Neural progenitor cell (in vitro differentiated cells): ENCODE measurements at regions not wholly inside any gene's neighbourhood (a gene's known extent, or its start where the extent isn't known, plus 50 kb on each side); places are given as distances from the start of the nearest gene placed in this dataset.

Source experiments
- DNase-seq: peaks from one replicate; pipeline ENCODE4 v3.0.0-alpha.2; 2016; ENCODE audit warnings: low spot score
- H2AFZ ChIP-seq: fragments of 200-600 bp; sonication (generic); replicated peaks from 2 replicates; pipeline ENCODE4 v1.6.1; 2016; ENCODE audit warnings: antibody characterized with exemption
- H3F3A ChIP-seq: fragments of 200-600 bp; sonication (generic); 2 replicates; pipeline ENCODE4 v1.6.1; 2016; ENCODE audit warnings: antibody characterized with exemption, low read depth
- H3K27ac ChIP-seq: fragments of 200-600 bp; sonication (generic); 2 replicates; pipeline ENCODE4 v1.5.1; 2016; ENCODE audit warnings: mild to moderate bottlenecking
- H3K27me3 ChIP-seq: fragments of 200-600 bp; sonication (generic); 2 replicates; pipeline ENCODE4 v1.6.1; 2016; ENCODE audit warnings: mild to moderate bottlenecking, moderate library complexity
- H3K36me3 ChIP-seq: fragments of 200-600 bp; sonication (generic); 2 replicates; pipeline ENCODE4 v1.5.1; 2016
- H3K4me1 ChIP-seq: fragments of 200-600 bp; sonication (generic); 2 replicates; pipeline ENCODE4 v1.6.1; 2016; ENCODE audit warnings: mixed run types
- H3K4me2 ChIP-seq: fragments of 200-600 bp; sonication (generic); 2 replicates; pipeline ENCODE4 v1.6.1; 2016
- H3K4me3 ChIP-seq: fragments of 200-600 bp; sonication (generic); 2 replicates; pipeline ENCODE4 v1.5.1; 2016
- H3K79me2 ChIP-seq: fragments of 200-600 bp; sonication (generic); 2 replicates; pipeline ENCODE4 v1.6.1; 2016; ENCODE audit warnings: low read depth
- H3K9ac ChIP-seq: fragments of 200-600 bp; sonication (generic); 2 replicates; pipeline ENCODE4 v1.6.1; 2016
- H3K9me3 ChIP-seq: fragments of 200-600 bp; sonication (generic); 2 replicates; pipeline ENCODE4 v1.5.1; 2016; ENCODE audit warnings: low read depth
- H4K20me1 ChIP-seq: fragments of 200-600 bp; sonication (generic); 2 replicates; pipeline ENCODE4 v1.6.1; 2016; ENCODE audit warnings: low read depth
- H3K27ac Mint-ChIP-seq: 3 replicates; pipeline ENCODE4 v1.8.0; 2021; ENCODE audit warnings: mixed read lengths
- H3K27me3 Mint-ChIP-seq: 2 replicates; pipeline ENCODE4 v1.8.0; 2022; ENCODE audit warnings: low read depth, mild to moderate bottlenecking, inconsistent platforms, moderate library complexity, mixed read lengths; ENCODE audit not compliant: insufficient read depth
- H3K36me3 Mint-ChIP-seq: 3 replicates; pipeline ENCODE4 v1.8.0; 2021; ENCODE audit warnings: mixed read lengths
- H3K4me1 Mint-ChIP-seq: 3 replicates; pipeline ENCODE4 v1.8.0; 2021; ENCODE audit warnings: mixed read lengths
- H3K4me3 Mint-ChIP-seq: 3 replicates; pipeline ENCODE4 v1.8.0; 2021; ENCODE audit warnings: mild to moderate bottlenecking, moderate library complexity, mixed read lengths
- H3K9me3 Mint-ChIP-seq: 3 replicates; pipeline ENCODE4 v1.8.0; 2020; ENCODE audit warnings: mixed read lengths
- CTCF ChIP-seq: fragments of 200-600 bp; sonication (generic); IDR thresholded peaks from 2 replicates; pipeline ENCODE4 v1.5.1; 2017; ENCODE audit warnings: antibody characterized with exemption, mild to moderate bottlenecking
- EZH2 ChIP-seq: fragments of 200-600 bp; sonication (generic); IDR thresholded peaks from 2 replicates; pipeline ENCODE4 v1.6.1; 2017; ENCODE audit warnings: antibody characterized with exemption, mild to moderate bottlenecking, moderate library complexity
- EZH2phosphoT487 ChIP-seq: fragments of 200-600 bp; sonication (generic); IDR thresholded peaks from 2 replicates; pipeline ENCODE4 v1.6.1; 2017; ENCODE audit warnings: antibody characterized with exemption

GRCh38 chr3:22419261-22419660 lies 668.3 kb upstream of the ZNF385D start:
- Histone ChIP-seq H3K9ac (no peak overlapping the region), H2AFZ (no peak overlapping the region), H4K20me1 (no peaks in the 10 kb centered on the region), H3K4me1 (no peaks in the 10 kb centered on the region), H3K4me3 (no peak overlapping the region), H3F3A (no peaks in the 10 kb centered on the region), H3K9me3 (no peaks in the 10 kb centered on the region), H3K27me3 (no peaks in the 10 kb centered on the region), H3K79me2 (no peaks in the 10 kb centered on the region), H3K27ac (no peak overlapping the region), H3K36me3 (no peaks in the 10 kb centered on the region), H3K4me2 (no peak overlapping the region)
- H3K4me1 Mint-ChIP-seq: no peaks in the 10 kb centered on the region
- no peak for DNase-seq
- no peak for TF ChIP-seq EZH2
- TF ChIP-seq CTCF: no peak
- TF ChIP-seq EZH2phosphoT487: no peak
- peaks cover 2% of the 10 kb centered on the region for H3K9me3 Mint-ChIP-seq
- peaks cover 3% of the 10 kb centered on the region for H3K27me3 Mint-ChIP-seq
- no peak overlapping the region for H3K27ac Mint-ChIP-seq
- no peaks in the 10 kb centered on the region for H3K36me3 Mint-ChIP-seq
- no peak overlapping the region for H3K4me3 Mint-ChIP-seq

- no peak overlapping the region for H3K4me2 ChIP-seq
- H3K27ac ChIP-seq: no peak overlapping the region
- no peaks in the 10 kb centered on the region for H3K79me2 ChIP-seq
- no peaks in the 10 kb centered on the region for H3F3A ChIP-seq
- TF ChIP-seq EZH2phosphoT487: no peak
- TF ChIP-seq CTCF: no peak
- no peak for TF ChIP-seq EZH2
- H3K36me3 ChIP-seq: no peaks in the 10 kb centered on the region
- Mint-ChIP-seq H3K27ac (no peak overlapping the region), H3K4me1 (no peaks in the 10 kb centered on the region), H3K36me3 (no peaks in the 10 kb centered on the region), H3K27me3 (peaks cover 2% of the 10 kb centered on the region), H3K4me3 (no peak overlapping the region), H3K9me3 (peaks cover 2% of the 10 kb centered on the region)
- no peaks in the 10 kb centered on the region for H4K20me1 ChIP-seq
- no peak for DNase-seq
- no peaks in the 10 kb centered on the region for H3K27me3 ChIP-seq
- no peak overlapping the region for H3K4me3 ChIP-seq
- H3K9me3 ChIP-seq: no peaks in the 10 kb centered on the region
- H3K9ac ChIP-seq: no peak overlapping the region
- no peak overlapping the region for H2AFZ ChIP-seq
- H3K4me1 ChIP-seq: no peaks in the 10 kb centered on the region
Measured at GRCh38 chr3:22421589-22421988, 670.6 kb upstream of the ZNF385D start.

GRCh38 chr3:22431334-22431733 lies 680.3 kb upstream of the ZNF385D start:
- H3K27ac Mint-ChIP-seq: no peak overlapping the region
- no peak overlapping the region for H3K4me3 ChIP-seq
- H3K27ac ChIP-seq: no peak overlapping the region
- no peaks in the 10 kb centered on the region for H4K20me1 ChIP-seq
- no peaks in the 10 kb centered on the region for H3K36me3 Mint-ChIP-seq
- no peak overlapping the region for H2AFZ ChIP-seq
- no peak overlapping the region for H3K4me3 Mint-ChIP-seq
- DNase-seq: no peak
- H3K27me3 Mint-ChIP-seq: no peaks in the 10 kb centered on the region
- H3K9me3 ChIP-seq: no peaks in the 10 kb centered on the region
- no peaks in the 10 kb centered on the region for H3K9me3 Mint-ChIP-seq
- H3F3A ChIP-seq: no peaks in the 10 kb centered on the region
- H3K4me2 ChIP-seq: no peak overlapping the region
- no peaks in the 10 kb centered on the region for H3K27me3 ChIP-seq
- no peak overlapping the region for H3K9ac ChIP-seq
- TF ChIP-seq EZH2phosphoT487 (no peak), CTCF (no peak), EZH2 (no peak)
- no peaks in the 10 kb centered on the region for H3K36me3 ChIP-seq
- no peaks in the 10 kb centered on the region for H3K79me2 ChIP-seq
- no peaks in the 10 kb centered on the region for H3K4me1 ChIP-seq
- H3K4me1 Mint-ChIP-seq: no peaks in the 10 kb centered on the region

GRCh38 chr3:22439626-22440025 lies 688.6 kb upstream of the ZNF385D start:
- Histone ChIP-seq H3K9me3 (no peaks in the 10 kb centered on the region), H3F3A (no peaks in the 10 kb centered on the region), H3K36me3 (no peaks in the 10 kb centered on the region), H3K4me2 (no peak overlapping the region), H3K4me3 (no peak overlapping the region), H4K20me1 (no peaks in the 10 kb centered on the region), H3K4me1 (no peaks in the 10 kb centered on the region), H3K79me2 (no peaks in the 10 kb centered on the region), H3K9ac (no peak overlapping the region), H3K27ac (no peak overlapping the region), H3K27me3 (no peaks in the 10 kb centered on the region), H2AFZ (no peak overlapping the region)
- Mint-ChIP-seq H3K4me3 (no peak overlapping the region), H3K4me1 (no peaks in the 10 kb centered on the region), H3K27ac (no peak overlapping the region), H3K9me3 (no peaks in the 10 kb centered on the region), H3K36me3 (no peaks in the 10 kb centered on the region), H3K27me3 (no peaks in the 10 kb centered on the region)
- TF ChIP-seq EZH2phosphoT487 (no peak), EZH2 (no peak), CTCF (no peak)
- no peak for DNase-seq
